Adrenal gland (tissue), 9 donors: ENCODE measurements at regions not wholly inside any gene's neighbourhood (a gene's known extent, or its start where the extent isn't known, plus 50 kb on each side); places are given as distances from the start of the nearest gene placed in this dataset.
"Not testable (repeated sequence)": the region's sequence is repeated elsewhere in the genome, so short reads cannot be mapped to it uniquely, and the experiment has no call there.

Experiments used
- DNase-seq, 7 donors: peaks; one replicate each; pipeline ENCODE4 v3.0.0-alpha.2; 2019 to 2020
- H3K27ac ChIP-seq, 5 donors: fragments of 200-600 bp; sonication (generic) in 4 of 5; 1 replicate in 3 of 5; 2 replicates in 2 of 5; pipeline versions ENCODE4 v1.5.1 to v1.8.0; 2016 to 2020; ENCODE audit warnings: mild to moderate bottlenecking in 1 of 5
- H3K27me3 ChIP-seq: fragments of 200-600 bp; 2 replicates; pipeline ENCODE4 v1.8.0; 2021
- H3K36me3 ChIP-seq, 2 donors: fragments of 200-600 bp; replicated peaks in 1 of 2; 1 replicate in 1 of 2; 2 replicates in 1 of 2; pipeline versions ENCODE4 v1.5.1 to v1.8.0; 2018 to 2022
- H3K4me1 ChIP-seq, 2 donors: fragments of 200-600 bp; replicated peaks in 1 of 2; 1 replicate in 1 of 2; 2 replicates in 1 of 2; pipeline versions ENCODE4 v1.5.1 to v1.8.0; 2018 to 2021
- H3K4me3 ChIP-seq, 4 donors: fragments of 200-600 bp; sonication (generic) in 3 of 4; one replicate each; pipeline ENCODE4 v1.5.1; 2016 to 2018
- H3K9me3 ChIP-seq, 3 donors: fragments of 200-600 bp; sonication (generic) in 1 of 3; replicated peaks in 1 of 3; 1 replicate in 2 of 3; 2 replicates in 1 of 3; pipeline versions ENCODE4 v1.5.1 to v1.8.0; 2016 to 2021
- CTCF ChIP-seq, 6 experiments: fragments of 450-650 bp in 4 of 6; fragments of 200-600 bp in 2 of 6; sonication (generic) in 1 of 6; IDR thresholded peaks; 1 replicate in 5 of 6; 2 replicates in 1 of 6; pipeline versions ENCODE4 v1.5.1 to v1.8.0; 2016 to 2021; ENCODE audit warnings: antibody characterized with exemption in 6 of 6, mild to moderate bottlenecking in 2 of 6, moderate library complexity in 1 of 6
- POLR2A ChIP-seq, 2 donors: fragments of 450-650 bp; IDR thresholded peaks; one replicate each; pipeline ENCODE4 v1.6.1; 2017; ENCODE audit warnings: antibody characterized with exemption in 2 of 2, mild to moderate bottlenecking in 2 of 2, moderate library complexity in 1 of 2
- WGBS, 4 donors: extraction: QIAGEN DNeasy Blood & Tissue Kit in 2 of 4; methylation state at CpG; one replicate each; pipeline versions ENCODE4 v1.1.5 to v1.1.7; 2013 to 2017; 5-methylcytosine and 5-hydroxymethylcytosine counted together
- intact Hi-C, 2 donors: fragments of 100-400 bp; cut with DNase I; formaldehyde crosslinking; loops; one replicate each; pipeline versions ENCODE4 v1.14.1 to v1.15.0; 2022 to 2023
- donor health status: healthy with polysubstance abuse.
- donor health status: Bipolar disorder and iron deficiency.
- donor health status: DM: yes; HTN: yes; CAD: no.
- donor health status: DM: no; HTN: no; CAD: no.
- donor health status: DM: no; HTN: no; CAD: no.

GRCh38 chr7:68868978-68869377 lies 729.3 kb upstream of the AUTS2 start:
- WGBS, 4 donors = 71 to 84% (median 76%) methylated on average over 5 to 6 of the region's 6 CpGs
- no peaks in the 10 kb centered on the region for H3K4me1 ChIP-seq
- H3K27me3 ChIP-seq = no peaks in the 10 kb centered on the region
- H3K4me3 ChIP-seq = no peak overlapping the region
- no peaks in the 10 kb centered on the region for H3K36me3 ChIP-seq
- H3K27ac ChIP-seq = no peak overlapping the region
- no peak for DNase-seq
- no peaks in the 10 kb centered on the region for H3K9me3 ChIP-seq
- TF ChIP-seq POLR2A (IDR thresholded peaks at IDR 0.05) (no peak), CTCF (IDR thresholded peaks at IDR 0.05) (no peak)
- intact Hi-C loops = no loop called here

- Histone ChIP-seq H3K9me3 (no peaks in the 10 kb centered on the region), H3K36me3 (no peaks in the 10 kb centered on the region), H3K4me3 (no peak overlapping the region), H3K27ac (no peak overlapping the region), H3K4me1 (no peaks in the 10 kb centered on the region), H3K27me3 (no peaks in the 10 kb centered on the region)
- TF ChIP-seq CTCF (IDR thresholded peaks at IDR 0.05) (no peak), POLR2A (IDR thresholded peaks at IDR 0.05) (no peak)
- WGBS, 4 donors = 81 to 95% (median 84%) methylated on average over 5 of the region's 5 CpGs
- no peak for DNase-seq
- intact Hi-C loops = no loop called here
Measured at GRCh38 chr7:68873616-68874015, 724.7 kb upstream of the AUTS2 start.

GRCh38 chr7:68875857-68876256 lies 722.4 kb upstream of the AUTS2 start:
- Histone ChIP-seq H3K27ac (no peak overlapping the region), H3K4me3 (no peak overlapping the region), H3K4me1 (no peaks in the 10 kb centered on the region), H3K9me3 (no peaks in the 10 kb centered on the region), H3K36me3 (no peaks in the 10 kb centered on the region), H3K27me3 (no peaks in the 10 kb centered on the region)
- intact Hi-C loops = no loop called here
- WGBS, 4 donors = 73 to 81% (median 79%) methylated on average over 2 of the region's 2 CpGs
- TF ChIP-seq CTCF (IDR thresholded peaks at IDR 0.05) (no peak), POLR2A (IDR thresholded peaks at IDR 0.05) (no peak)
- DNase-seq = no peak

- H3K9me3 ChIP-seq, H3K27me3 ChIP-seq, intact Hi-C loops, H3K4me3 ChIP-seq, H3K27ac ChIP-seq, H3K4me1 ChIP-seq, DNase-seq, H3K36me3 ChIP-seq: not testable (repeated sequence)
- WGBS, 4 donors = 89 to 100% (median 93%) methylated on average over 1 of the region's 1 CpG
Measured at GRCh38 chr7:68887116-68887515, 711.2 kb upstream of the AUTS2 start.

- 45 to 53% (median 47%) methylated on average over 3 of the region's 3 CpGs for WGBS, 4 donors
- intact Hi-C loops = no loop called here
- no peaks in the 10 kb centered on the region for H3K4me1 ChIP-seq
- no peaks in the 10 kb centered on the region for H3K27me3 ChIP-seq
- H3K9me3 ChIP-seq = no peaks in the 10 kb centered on the region
- no peaks in the 10 kb centered on the region for H3K36me3 ChIP-seq
- TF ChIP-seq POLR2A (IDR thresholded peaks at IDR 0.05) = no peak
- TF ChIP-seq CTCF (IDR thresholded peaks at IDR 0.05) = no peak
- DNase-seq = peak in 2 of 7 donors; percentile 18 to 62
- H3K27ac ChIP-seq = no peak overlapping the region
- no peak overlapping the region for H3K4me3 ChIP-seq
Measured at GRCh38 chr7:68888971-68889385, 709.3 kb upstream of the AUTS2 start.
